AG10803 (cell line): ENCODE measurements at regions not wholly inside any gene's neighbourhood (a gene's known extent, or its start where the extent isn't known, plus 50 kb on each side); places are given as distances from the start of the nearest gene placed in this dataset.

Experiments used
- DNase-seq: peaks from one replicate; pipeline ENCODE4 v3.0.0; 2010; ENCODE audit warnings: low read depth
- H3K4me3 ChIP-seq: 2 replicates; pipeline ENCODE4 v1.5.1; 2011; ENCODE audit warnings: mild to moderate bottlenecking, low read length, control low read depth
- TF ChIP-seq, protein P1 (sequence below): conservative IDR thresholded peaks from 2 replicates; pipeline ENCODE4 v1.5.1; 2011; ENCODE audit warnings: mild to moderate bottlenecking, low read length, control low read depth, inconsistent platforms

GRCh38 chr17:70922268-70922667, 752.9 kb downstream of the KCNJ2 start:
- H3K4me3 ChIP-seq, result no peak overlapping the region
- DNase-seq, result no peak
- TF ChIP-seq, protein P1, sequence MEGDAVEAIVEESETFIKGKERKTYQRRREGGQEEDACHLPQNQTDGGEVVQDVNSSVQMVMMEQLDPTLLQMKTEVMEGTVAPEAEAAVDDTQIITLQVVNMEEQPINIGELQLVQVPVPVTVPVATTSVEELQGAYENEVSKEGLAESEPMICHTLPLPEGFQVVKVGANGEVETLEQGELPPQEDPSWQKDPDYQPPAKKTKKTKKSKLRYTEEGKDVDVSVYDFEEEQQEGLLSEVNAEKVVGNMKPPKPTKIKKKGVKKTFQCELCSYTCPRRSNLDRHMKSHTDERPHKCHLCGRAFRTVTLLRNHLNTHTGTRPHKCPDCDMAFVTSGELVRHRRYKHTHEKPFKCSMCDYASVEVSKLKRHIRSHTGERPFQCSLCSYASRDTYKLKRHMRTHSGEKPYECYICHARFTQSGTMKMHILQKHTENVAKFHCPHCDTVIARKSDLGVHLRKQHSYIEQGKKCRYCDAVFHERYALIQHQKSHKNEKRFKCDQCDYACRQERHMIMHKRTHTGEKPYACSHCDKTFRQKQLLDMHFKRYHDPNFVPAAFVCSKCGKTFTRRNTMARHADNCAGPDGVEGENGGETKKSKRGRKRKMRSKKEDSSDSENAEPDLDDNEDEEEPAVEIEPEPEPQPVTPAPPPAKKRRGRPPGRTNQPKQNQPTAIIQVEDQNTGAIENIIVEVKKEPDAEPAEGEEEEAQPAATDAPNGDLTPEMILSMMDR, result no peak

- TF ChIP-seq, protein P1, result no peak
- DNase-seq, result no peak
- H3K4me3 ChIP-seq, result no peak overlapping the region
Measured at GRCh38 chr17:70924776-70925175, 755.4 kb downstream of the KCNJ2 start.

GRCh38 chr17:70929226-70929625, 759.9 kb downstream of the KCNJ2 start:
- TF ChIP-seq, protein P1, result no peak
- peak; percentile 62 for DNase-seq
- H3K4me3 ChIP-seq, result no peak overlapping the region

GRCh38 chr17:70934231-70934630, 764.9 kb downstream of the KCNJ2 start:
- DNase-seq, result no peak
- TF ChIP-seq, protein P1, result no peak
- H3K4me3 ChIP-seq, result no peak overlapping the region

DNA sequence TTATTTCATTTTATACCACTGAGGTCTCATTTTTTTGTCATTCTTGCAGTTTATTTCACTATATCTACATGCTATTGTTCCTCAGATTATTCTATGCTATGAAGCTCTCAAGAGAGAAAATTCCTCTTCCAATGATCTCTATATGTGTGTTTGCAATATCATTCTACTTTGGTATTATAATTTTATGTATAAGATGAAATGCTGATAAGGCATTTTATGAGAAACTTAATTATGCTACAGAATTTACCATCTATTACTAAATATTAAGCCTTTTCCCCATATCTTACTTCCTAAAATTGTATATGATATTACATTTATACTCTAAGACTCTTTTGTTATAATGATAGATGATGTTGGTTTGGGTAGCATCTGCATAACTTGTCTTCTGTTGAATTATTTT, 765.5 kb downstream of the KCNJ2 start:
- no peak overlapping the region for H3K4me3 ChIP-seq
- DNase-seq, result no peak
- TF ChIP-seq, protein P1, result no peak

DNA sequence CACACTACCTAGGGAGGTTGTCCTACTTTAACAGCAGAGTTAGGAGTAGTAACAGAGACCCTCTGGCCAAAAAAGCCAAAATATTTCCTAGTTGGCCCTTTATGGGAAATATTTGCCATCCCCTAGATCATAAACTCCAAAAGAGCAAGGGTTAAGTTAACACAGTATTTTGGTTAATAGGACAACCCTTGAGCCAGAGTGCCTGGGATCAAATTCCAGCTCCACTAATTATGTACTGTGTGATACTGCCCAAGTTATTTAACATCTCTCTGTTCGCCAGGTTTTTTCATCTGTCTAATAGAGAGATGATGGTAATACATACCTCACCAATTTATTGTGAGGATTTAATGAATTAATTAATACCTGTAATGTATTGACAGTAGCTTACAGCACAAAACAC, 767.4 kb downstream of the KCNJ2 start:
- no peak overlapping the region for H3K4me3 ChIP-seq
- DNase-seq, result no peak
- TF ChIP-seq, protein P1, result no peak

GRCh38 chr17:70938336-70938735, 769.0 kb downstream of the KCNJ2 start:
- no peak overlapping the region for H3K4me3 ChIP-seq
- DNase-seq, result no peak
- TF ChIP-seq, protein P1, result no peak
